H54 (cell line): ENCODE measurements at regions not wholly inside any gene's neighbourhood (a gene's known extent, or its start where the extent isn't known, plus 50 kb on each side); places are given as distances from the start of the nearest gene placed in this dataset.
"Not testable (repeated sequence)": the region's sequence is repeated elsewhere in the genome, so short reads cannot be mapped to it uniquely, and the experiment has no call there.

Source experiments
- DNase-seq: peaks from one replicate; pipeline ENCODE4 v3.0.0; 2011; ENCODE audit warnings: low spot score, mixed read lengths; ENCODE audit not compliant: insufficient read length
- FAIRE-seq: peaks from 3 replicates; lab custom pipeline; 2011; peaks lifted over from hg19 to GRCh38; lab: Jason Lieb, UNC
- POLR2A ChIP-seq: IDR thresholded peaks from 2 replicates; pipeline ENCODE4 v1.6.1; 2011; ENCODE audit warnings: low read depth, mild to moderate bottlenecking, low read length

- TF ChIP-seq POLR2A: no peak
- no peak for FAIRE-seq
- DNase-seq: no peak
Observed at GRCh38 chr18:78818961-78819360, 160.7 kb upstream of the SALL3 start.

DNA sequence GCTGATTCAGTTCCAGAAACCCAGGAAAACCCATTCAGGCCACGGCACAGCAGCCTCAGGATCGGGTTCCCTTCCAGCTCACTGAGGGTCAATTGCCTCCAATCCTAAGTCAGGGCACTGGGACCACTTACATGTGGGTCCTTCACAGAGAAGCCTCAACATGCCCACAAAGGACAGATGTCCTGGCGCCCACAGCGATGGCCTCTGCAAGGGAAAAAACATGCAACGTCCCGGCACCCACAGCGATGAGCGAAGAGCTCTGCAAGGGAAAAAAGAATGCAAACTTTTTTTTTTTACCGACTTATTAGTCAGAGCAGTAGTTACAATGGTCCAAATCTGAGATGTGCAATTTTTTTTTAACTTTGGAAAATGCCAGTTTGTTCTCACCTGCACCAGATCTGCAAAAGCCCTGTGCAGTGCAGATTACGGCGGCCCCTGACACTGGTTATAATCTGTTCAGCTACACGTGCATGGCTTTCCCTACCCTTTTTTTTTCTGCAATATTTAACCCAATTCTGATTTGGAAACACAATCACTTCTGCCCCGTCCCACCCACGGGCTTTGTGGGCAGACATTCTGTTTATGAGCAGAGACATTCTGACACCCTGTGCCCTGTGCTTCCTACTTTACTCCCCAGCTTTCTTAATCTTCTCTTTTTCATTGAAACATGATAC is 159.3 kb upstream of the SALL3 start:
- TF ChIP-seq POLR2A: no peak
- FAIRE-seq: no peak
- DNase-seq: no peak

DNA sequence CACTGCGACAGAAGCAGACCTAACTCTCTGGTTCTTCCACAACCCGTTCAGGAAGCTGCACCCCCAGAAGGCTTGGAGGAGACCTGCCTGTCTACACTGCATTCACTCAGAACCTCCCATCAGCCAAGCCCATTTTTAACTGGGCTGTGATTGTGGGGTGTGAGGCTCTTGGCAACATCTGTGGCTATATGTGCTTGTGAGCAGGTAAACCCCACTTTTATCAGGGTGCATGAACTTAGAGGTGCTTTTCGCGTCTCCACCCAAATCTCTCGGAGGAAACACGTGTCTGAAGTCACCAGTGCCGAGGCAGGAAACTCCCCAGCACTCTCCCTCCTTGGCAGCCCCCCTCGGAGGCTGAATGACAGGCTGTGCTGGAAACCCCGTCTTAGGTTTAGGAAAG is 158.2 kb upstream of the SALL3 start:
- no peak for FAIRE-seq
- no peak for TF ChIP-seq POLR2A
- no peak for DNase-seq

- FAIRE-seq (no peak), DNase-seq (no peak)
- no peak for TF ChIP-seq POLR2A
Observed at GRCh38 chr18:78822171-78822948, 157.3 kb upstream of the SALL3 start.

GRCh38 chr18:78822949-78823285 is 156.7 kb upstream of the SALL3 start:
- FAIRE-seq (no peak), DNase-seq (no peak)
- TF ChIP-seq POLR2A: no peak

DNA sequence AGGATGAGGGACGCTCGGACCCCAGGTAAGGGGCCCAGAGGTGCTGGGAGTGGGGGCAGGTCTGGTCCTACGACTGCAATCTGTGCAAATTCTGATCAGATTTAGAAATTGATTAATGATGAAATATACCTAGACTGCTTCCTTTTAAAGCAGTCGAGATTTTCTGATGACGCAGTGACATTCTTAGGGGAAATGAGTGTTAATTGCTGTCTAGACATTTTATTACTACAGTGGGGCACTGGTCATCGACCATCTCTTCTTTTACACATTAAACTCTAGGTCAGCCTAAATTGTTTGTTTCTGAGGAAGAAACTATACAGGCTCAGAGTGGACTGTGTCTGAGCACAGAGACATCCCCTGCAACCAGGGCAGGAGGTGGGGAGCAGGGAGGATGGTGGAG is 154.4 kb upstream of the SALL3 start:
- DNase-seq (no peak), FAIRE-seq (no peak)
- TF ChIP-seq POLR2A: no peak

- DNase-seq (no peak), FAIRE-seq (no peak)
- no peak for TF ChIP-seq POLR2A
Observed at GRCh38 chr18:78826631-78827030, 153.0 kb upstream of the SALL3 start.

GRCh38 chr18:78827141-78827540 is 152.5 kb upstream of the SALL3 start:
- TF ChIP-seq POLR2A: no peak
- DNase-seq: no peak
- FAIRE-seq: no peak

- FAIRE-seq: no peak
- no peak for TF ChIP-seq POLR2A
- no peak for DNase-seq
Observed at GRCh38 chr18:78828131-78828530, 151.5 kb upstream of the SALL3 start.

- not testable (repeated sequence) for FAIRE-seq, DNase-seq
Observed at GRCh38 chr18:78829026-78829425, 150.6 kb upstream of the SALL3 start.

- FAIRE-seq (no peak), DNase-seq (no peak)
- TF ChIP-seq POLR2A: no peak
Observed at GRCh38 chr18:78830161-78830560, 149.5 kb upstream of the SALL3 start.

DNA sequence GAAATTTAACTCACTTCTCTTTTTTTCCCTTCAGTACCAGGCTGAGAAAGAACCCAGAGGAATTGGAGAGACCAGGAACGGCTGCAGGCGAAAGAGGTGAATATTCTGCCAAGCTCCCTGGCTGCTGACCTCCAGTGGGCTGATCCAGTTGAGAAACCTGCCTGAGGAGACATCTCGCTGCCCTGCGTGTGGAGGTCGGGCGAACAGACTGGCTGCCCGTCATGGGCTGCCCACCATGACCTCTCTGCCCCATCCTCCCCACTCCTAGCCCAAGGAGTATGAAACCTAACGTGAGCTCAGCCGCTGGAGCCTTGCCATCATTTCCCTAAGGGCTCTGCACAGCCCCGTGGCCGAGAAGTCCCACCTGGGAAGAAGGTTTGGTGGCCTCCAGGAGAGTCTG is 148.8 kb upstream of the SALL3 start:
- FAIRE-seq: no peak

GRCh38 chr18:78831603-78832002 is 148.0 kb upstream of the SALL3 start:
- no peak for FAIRE-seq
- DNase-seq: no peak
- TF ChIP-seq POLR2A: no peak

More for the DNA sequence above, 148.8 kb upstream of the SALL3 start:
- TF ChIP-seq POLR2A: no peak
- DNase-seq: no peak

DNA sequence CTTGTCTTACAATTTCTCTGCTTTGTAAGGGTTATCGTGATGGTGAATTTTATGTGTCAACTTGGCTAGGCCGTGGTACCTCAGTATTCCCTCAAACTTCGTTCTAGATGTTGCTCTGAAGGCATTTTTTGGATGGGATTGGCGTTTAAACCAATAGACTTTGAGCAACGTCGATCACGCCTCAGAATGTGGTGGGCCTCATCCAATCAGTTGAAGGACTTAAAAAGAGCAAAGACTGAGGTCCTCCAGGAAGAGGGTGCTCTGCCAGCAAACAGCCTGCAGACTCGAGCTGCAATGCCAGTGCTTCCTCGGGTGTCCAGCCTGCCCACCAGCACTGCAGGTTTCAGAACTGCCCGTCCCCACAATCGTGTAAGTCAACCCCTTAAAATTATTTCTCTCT is 145.8 kb upstream of the SALL3 start:
- no peak for TF ChIP-seq POLR2A
- no peak for DNase-seq

DNA sequence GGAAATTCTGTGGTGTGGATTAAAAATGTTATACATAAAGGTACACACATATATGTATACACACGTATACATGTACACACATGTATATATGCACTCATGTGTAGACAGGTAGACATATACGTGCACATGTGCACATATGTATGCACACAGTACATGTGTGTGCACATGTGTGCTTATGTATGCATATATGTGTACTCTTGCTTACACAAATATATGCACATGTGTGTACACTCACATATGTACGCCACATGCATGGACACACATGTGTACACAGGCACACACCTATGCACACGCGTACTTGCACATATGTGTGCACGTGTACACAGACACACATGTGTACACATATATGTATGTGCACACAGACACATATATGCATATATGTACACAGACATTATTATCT is 142.8 kb upstream of the SALL3 start:
- DNase-seq (no peak), FAIRE-seq (no peak)
- TF ChIP-seq POLR2A: no peak

More for the DNA sequence above, 145.8 kb upstream of the SALL3 start:
- no peak for FAIRE-seq
